ENCODE measurements at regions not wholly inside any gene's neighbourhood (a gene's known extent, or its start where the extent isn't known, plus 50 kb on each side); places are given as distances from the start of the nearest gene placed in this dataset.
"Not testable (repeated sequence)": the region's sequence is repeated elsewhere in the genome, so short reads cannot be mapped to it uniquely, and the experiment has no call there.

DNA sequence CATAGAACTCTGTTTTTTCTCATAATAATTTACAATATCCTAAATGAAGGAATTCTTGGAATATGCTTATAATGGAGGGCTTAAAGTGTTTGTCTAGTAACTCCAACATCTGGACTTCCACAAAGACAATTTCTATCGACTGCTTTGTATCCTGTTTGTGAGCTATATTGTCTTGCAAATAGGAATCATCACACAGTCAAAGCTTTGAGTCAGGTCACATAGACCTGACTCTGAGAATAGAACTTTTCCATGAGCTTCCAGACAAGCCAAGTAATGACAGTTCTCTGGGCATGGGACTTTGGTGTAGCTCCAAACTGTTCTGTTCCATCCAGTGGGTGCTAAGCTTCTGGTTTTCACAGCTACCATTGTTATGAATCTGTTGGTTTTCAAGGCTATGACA, 75.2 kb upstream of the GALNT7 start:
- no peaks in the 10 kb centered on the region for H3K79me2 ChIP-seq (ENCODE audit: insufficient read depth, low read length)
- TF ChIP-seq, protein P1, sequence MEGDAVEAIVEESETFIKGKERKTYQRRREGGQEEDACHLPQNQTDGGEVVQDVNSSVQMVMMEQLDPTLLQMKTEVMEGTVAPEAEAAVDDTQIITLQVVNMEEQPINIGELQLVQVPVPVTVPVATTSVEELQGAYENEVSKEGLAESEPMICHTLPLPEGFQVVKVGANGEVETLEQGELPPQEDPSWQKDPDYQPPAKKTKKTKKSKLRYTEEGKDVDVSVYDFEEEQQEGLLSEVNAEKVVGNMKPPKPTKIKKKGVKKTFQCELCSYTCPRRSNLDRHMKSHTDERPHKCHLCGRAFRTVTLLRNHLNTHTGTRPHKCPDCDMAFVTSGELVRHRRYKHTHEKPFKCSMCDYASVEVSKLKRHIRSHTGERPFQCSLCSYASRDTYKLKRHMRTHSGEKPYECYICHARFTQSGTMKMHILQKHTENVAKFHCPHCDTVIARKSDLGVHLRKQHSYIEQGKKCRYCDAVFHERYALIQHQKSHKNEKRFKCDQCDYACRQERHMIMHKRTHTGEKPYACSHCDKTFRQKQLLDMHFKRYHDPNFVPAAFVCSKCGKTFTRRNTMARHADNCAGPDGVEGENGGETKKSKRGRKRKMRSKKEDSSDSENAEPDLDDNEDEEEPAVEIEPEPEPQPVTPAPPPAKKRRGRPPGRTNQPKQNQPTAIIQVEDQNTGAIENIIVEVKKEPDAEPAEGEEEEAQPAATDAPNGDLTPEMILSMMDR (IDR thresholded peaks at IDR 0.05) = no peak
- H2AFZ ChIP-seq (ENCODE audit: insufficient read depth, low read depth, low read length, poor library complexity, severe bottlenecking) = no peak overlapping the region
- no peaks in the 10 kb centered on the region for H4K20me1 ChIP-seq (ENCODE audit: insufficient read depth, low read length)
- no peaks in the 10 kb centered on the region for H3K36me3 Mint-ChIP-seq
- peaks cover 4% of the 10 kb centered on the region in 2 donors for H3K4me1 ChIP-seq (ENCODE audit: control insufficient read depth in 1 of 2, insufficient read depth in 2 of 2, low read length in 2 of 2)
- intact Hi-C loops (cut with micrococcal nuclease) = no loop called here
- no peaks in the 10 kb centered on the region for H3K9me3 ChIP-seq (replicated peaks in 1 of 2; ENCODE audit: control insufficient read depth in 1 of 2, insufficient read depth in 1 of 2, low read length in 2 of 2)
- 100% methylated on average over 1 of the region's 1 CpG for WGBS (ENCODE audit: insufficient coverage)
- no peak overlapping the region for H3K4me3 ChIP-seq (replicated peaks in 1 of 3; ENCODE audit: low read depth in 2 of 3, low read length in 3 of 3)
- no peak overlapping the region for H3K27ac ChIP-seq (ENCODE audit: low read depth in 1 of 2, low read length in 2 of 2)
- H3K9ac ChIP-seq (ENCODE audit: insufficient read depth, low read length, poor library complexity, severe bottlenecking) = no peak overlapping the region
- H3K4me2 ChIP-seq (replicated peaks; ENCODE audit: extremely low read depth, low read length, poor library complexity, severe bottlenecking) = no peak overlapping the region
- H3K4me3 Mint-ChIP-seq = no peak overlapping the region
- no peak for DNase-seq
- no peaks in the 10 kb centered on the region for H3K9me3 Mint-ChIP-seq
- no peaks in the 10 kb centered on the region for H3K27me3 ChIP-seq (ENCODE audit: control insufficient read depth in 2 of 2, insufficient read depth in 2 of 2, low read length in 2 of 2)
- H3K4me1 Mint-ChIP-seq = peaks cover 6% of the 10 kb centered on the region
- no peaks in the 10 kb centered on the region for H3K36me3 ChIP-seq (replicated peaks in 1 of 2; ENCODE audit: control insufficient read depth in 1 of 2, insufficient read depth in 2 of 2, low read length in 2 of 2)
- H3K27me3 Mint-ChIP-seq (ENCODE audit: low read depth in 3 of 3) = no peaks in the 10 kb centered on the region
- no peak overlapping the region for H3K27ac Mint-ChIP-seq

DNA sequence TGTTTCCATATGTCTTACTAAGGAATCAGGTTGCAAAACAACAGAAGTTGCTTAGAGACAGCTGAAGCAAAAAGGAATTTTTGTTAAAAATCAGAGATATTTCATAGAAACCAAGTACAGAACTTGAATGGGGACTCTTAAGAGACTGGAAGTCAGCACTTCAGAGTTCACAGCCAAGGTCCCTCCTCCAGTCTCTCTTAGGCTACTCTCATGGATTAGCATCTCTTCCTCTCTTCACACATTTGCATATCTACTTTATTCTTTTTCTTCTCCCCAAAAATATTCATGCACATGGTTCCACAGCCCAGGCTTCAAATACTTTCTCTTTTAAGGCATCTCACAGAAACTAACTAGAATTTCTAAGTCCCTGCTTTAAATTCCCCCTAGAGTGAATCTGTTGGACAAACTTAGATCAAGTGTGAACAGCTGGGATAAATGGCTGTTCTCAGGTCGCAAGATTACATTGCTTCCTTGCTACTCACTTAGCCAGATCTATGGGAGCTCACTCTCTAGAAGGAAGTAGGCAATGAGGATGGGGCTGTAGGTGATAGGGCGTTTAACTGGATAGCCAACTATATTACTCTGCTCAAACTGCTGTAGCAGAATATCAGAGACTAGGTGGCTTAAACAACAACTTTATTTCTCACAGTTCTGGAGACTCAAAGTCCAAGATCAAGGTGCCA, 73.7 kb upstream of the GALNT7 start:
- H3K27me3 Mint-ChIP-seq (ENCODE audit: low read depth in 3 of 3) = no peaks in the 10 kb centered on the region
- WGBS (ENCODE audit: insufficient coverage) = no CpG with 5 or more reads among the region's 2 CpGs
- TF ChIP-seq, protein P1 (IDR thresholded peaks at IDR 0.05) = no peak

GRCh38 chr4:173099447-173099846, 69.2 kb upstream of the GALNT7 start:
- H3K4me3 ChIP-seq (replicated peaks in 1 of 3; ENCODE audit: low read depth in 2 of 3, low read length in 3 of 3); H3K4me1 ChIP-seq (ENCODE audit: control insufficient read depth in 1 of 2, insufficient read depth in 2 of 2, low read length in 2 of 2); H3K9me3 Mint-ChIP-seq; H3K36me3 ChIP-seq (replicated peaks in 1 of 2; ENCODE audit: control insufficient read depth in 1 of 2, insufficient read depth in 2 of 2, low read length in 2 of 2); H3K27me3 ChIP-seq (ENCODE audit: control insufficient read depth in 2 of 2, insufficient read depth in 2 of 2, low read length in 2 of 2); H3K4me2 ChIP-seq (replicated peaks; ENCODE audit: extremely low read depth, low read length, poor library complexity, severe bottlenecking); intact Hi-C loops (cut with micrococcal nuclease); H3K4me3 Mint-ChIP-seq; H3K27me3 Mint-ChIP-seq (ENCODE audit: low read depth in 3 of 3); H3K27ac Mint-ChIP-seq; DNase-seq; H3K27ac ChIP-seq (ENCODE audit: low read depth in 1 of 2, low read length in 2 of 2); H2AFZ ChIP-seq (ENCODE audit: insufficient read depth, low read depth, low read length, poor library complexity, severe bottlenecking); H3K79me2 ChIP-seq (ENCODE audit: insufficient read depth, low read length); H3K9ac ChIP-seq (ENCODE audit: insufficient read depth, low read length, poor library complexity, severe bottlenecking); H3K9me3 ChIP-seq (replicated peaks in 1 of 2; ENCODE audit: control insufficient read depth in 1 of 2, insufficient read depth in 1 of 2, low read length in 2 of 2); H3K4me1 Mint-ChIP-seq; H4K20me1 ChIP-seq (ENCODE audit: insufficient read depth, low read length); H3K36me3 Mint-ChIP-seq: not testable (repeated sequence)
- 100% methylated on average over 2 of the region's 6 CpGs for WGBS (ENCODE audit: insufficient coverage)

More for the DNA sequence above, 73.7 kb upstream of the GALNT7 start:
- Mint-ChIP-seq H3K36me3 (no peaks in the 10 kb centered on the region), H3K4me1 (no peaks in the 10 kb centered on the region), H3K4me3 (no peak overlapping the region), H3K27ac (no peak overlapping the region), H3K9me3 (peaks cover 0 to 2% (median 1%) of the 10 kb centered on the region in 7 donors)
- intact Hi-C loops (cut with micrococcal nuclease) = no loop called here
- Histone ChIP-seq H4K20me1 (ENCODE audit: insufficient read depth, low read length) (no peaks in the 10 kb centered on the region), H3K4me3 (replicated peaks in 1 of 3; ENCODE audit: low read depth in 2 of 3, low read length in 3 of 3) (no peak overlapping the region), H3K36me3 (replicated peaks in 1 of 2; ENCODE audit: control insufficient read depth in 1 of 2, insufficient read depth in 2 of 2, low read length in 2 of 2) (no peaks in the 10 kb centered on the region), H3K4me1 (ENCODE audit: control insufficient read depth in 1 of 2, insufficient read depth in 2 of 2, low read length in 2 of 2) (no peaks in the 10 kb centered on the region), H3K27ac (ENCODE audit: low read depth in 1 of 2, low read length in 2 of 2) (no peak overlapping the region), H3K4me2 (replicated peaks; ENCODE audit: extremely low read depth, low read length, poor library complexity, severe bottlenecking) (no peak overlapping the region), H3K27me3 (ENCODE audit: control insufficient read depth in 2 of 2, insufficient read depth in 2 of 2, low read length in 2 of 2) (no peaks in the 10 kb centered on the region), H3K9me3 (replicated peaks in 1 of 2; ENCODE audit: control insufficient read depth in 1 of 2, insufficient read depth in 1 of 2, low read length in 2 of 2) (no peaks in the 10 kb centered on the region), H3K9ac (ENCODE audit: insufficient read depth, low read length, poor library complexity, severe bottlenecking) (no peak overlapping the region), H2AFZ (ENCODE audit: insufficient read depth, low read depth, low read length, poor library complexity, severe bottlenecking) (no peak overlapping the region), H3K79me2 (ENCODE audit: insufficient read depth, low read length) (no peaks in the 10 kb centered on the region)
- DNase-seq = no peak
